OCI-LY3 (cell line): ENCODE measurements at regions not wholly inside any gene's neighbourhood (a gene's known extent, or its start where the extent isn't known, plus 50 kb on each side); places are given as distances from the start of the nearest gene placed in this dataset.

Experiments used
- EZH2phosphoT487 ChIP-seq: fragments of 200-600 bp; shearing (Covaris generic); IDR thresholded peaks from 2 replicates; pipeline ENCODE4 v1.6.1; 2018; ENCODE audit warnings: antibody characterized with exemption, mixed run types, low read depth
- TF ChIP-seq, protein P1 (sequence below): fragments of 200-600, 300-600 bp; sonication (generic); IDR thresholded peaks from 2 replicates; pipeline ENCODE4 v1.5.1; 2014; ENCODE audit warnings: antibody characterized with exemption, low read length, low read depth

- TF ChIP-seq, protein P1, sequence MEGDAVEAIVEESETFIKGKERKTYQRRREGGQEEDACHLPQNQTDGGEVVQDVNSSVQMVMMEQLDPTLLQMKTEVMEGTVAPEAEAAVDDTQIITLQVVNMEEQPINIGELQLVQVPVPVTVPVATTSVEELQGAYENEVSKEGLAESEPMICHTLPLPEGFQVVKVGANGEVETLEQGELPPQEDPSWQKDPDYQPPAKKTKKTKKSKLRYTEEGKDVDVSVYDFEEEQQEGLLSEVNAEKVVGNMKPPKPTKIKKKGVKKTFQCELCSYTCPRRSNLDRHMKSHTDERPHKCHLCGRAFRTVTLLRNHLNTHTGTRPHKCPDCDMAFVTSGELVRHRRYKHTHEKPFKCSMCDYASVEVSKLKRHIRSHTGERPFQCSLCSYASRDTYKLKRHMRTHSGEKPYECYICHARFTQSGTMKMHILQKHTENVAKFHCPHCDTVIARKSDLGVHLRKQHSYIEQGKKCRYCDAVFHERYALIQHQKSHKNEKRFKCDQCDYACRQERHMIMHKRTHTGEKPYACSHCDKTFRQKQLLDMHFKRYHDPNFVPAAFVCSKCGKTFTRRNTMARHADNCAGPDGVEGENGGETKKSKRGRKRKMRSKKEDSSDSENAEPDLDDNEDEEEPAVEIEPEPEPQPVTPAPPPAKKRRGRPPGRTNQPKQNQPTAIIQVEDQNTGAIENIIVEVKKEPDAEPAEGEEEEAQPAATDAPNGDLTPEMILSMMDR, result no peak
- TF ChIP-seq EZH2phosphoT487, result no peak
These were observed 160.7 kb upstream of the DTNA start for GRCh38 chr18:34549367-34549766.
